GM18907 (cell line): ENCODE measurements at regions not wholly inside any gene's neighbourhood (a gene's known extent, or its start where the extent isn't known, plus 50 kb on each side); places are given as distances from the start of the nearest gene placed in this dataset.

Source experiments
- ATAC-seq: cut with Tn5 transposase; IDR thresholded peaks from one replicate; pipeline ENCODE4 v1.9.1; 2021; ENCODE audit warnings: mild to moderate bottlenecking, moderate library complexity; ENCODE audit not compliant: unreplicated experiment

DNA sequence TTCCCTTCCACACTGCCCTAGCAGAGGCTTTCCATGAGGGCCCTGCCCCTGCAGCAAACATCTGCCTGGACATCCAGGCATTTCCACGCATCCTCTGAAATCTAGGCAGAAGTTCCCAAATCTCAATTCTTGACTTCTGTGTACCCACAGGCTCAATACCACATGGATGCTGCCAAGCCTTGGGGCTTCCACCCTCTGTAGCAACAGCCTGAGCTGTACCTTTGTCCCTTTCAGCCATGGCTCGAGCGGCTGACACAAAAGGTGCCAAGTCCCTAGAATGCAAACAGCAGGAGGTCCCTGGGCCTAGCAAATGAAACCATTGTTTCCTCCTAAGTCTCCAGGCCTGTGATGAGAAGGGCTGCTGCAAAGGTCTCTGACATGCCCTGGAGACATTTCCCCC, 744.5 kb upstream of the LINC00305 start:
- no peak for ATAC-seq

DNA sequence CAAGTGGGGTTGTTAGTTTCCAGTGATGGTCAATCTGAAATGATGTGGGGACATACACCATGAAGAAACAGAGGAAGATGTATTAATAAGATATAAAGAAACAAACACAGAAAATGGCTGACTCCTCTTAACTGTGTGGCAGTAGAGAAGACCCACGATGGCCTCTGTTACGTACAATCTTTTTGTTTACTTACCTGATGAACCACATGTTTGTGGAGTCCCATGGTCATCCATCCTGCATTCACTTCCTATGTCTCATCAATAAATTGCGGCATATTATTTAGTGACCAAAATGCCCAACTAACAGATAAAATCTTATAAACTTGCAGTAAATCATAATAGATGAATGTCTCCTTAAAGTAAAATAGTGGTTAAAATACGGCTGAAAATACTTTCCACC, 740.1 kb upstream of the LINC00305 start:
- no peak for ATAC-seq

DNA sequence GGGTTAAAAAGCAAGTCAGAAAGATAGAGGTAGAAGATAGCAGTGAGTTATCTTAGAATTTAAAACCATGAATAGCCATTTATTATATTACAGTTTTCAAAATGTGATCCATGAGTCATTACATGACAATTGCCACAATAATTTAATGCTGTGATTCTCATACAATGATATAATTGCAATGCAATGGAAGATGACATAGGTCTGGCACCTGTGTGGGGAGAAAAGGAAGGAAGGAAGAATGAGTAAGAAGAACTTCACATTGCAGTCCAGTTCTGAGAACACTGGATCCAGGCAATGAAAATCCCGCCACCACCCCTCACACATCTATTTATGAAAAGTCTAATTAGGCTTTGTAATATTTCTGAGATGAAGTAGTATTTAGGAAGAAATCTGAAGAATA, 738.1 kb upstream of the LINC00305 start:
- no peak for ATAC-seq

DNA sequence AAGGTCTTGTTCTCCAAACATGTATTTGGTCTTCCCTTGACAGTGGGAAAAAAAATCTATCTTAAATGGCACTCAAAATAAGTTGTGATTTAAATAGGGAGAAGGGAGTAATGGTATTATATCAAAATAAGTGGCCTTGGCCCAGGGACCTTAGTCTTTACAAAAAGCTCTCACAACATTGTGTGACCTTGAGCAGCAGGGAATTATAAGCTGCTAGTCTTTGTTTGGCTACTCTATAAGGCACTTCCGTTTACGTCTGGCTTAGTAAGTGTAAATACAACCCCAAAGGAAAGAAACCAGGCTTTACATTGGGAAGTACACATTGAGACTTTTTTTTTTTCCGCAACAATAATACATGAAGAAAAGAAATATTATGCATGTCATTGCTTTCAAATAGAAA, 734.0 kb upstream of the LINC00305 start:
- ATAC-seq = no peak

GRCh38 chr18:64876833-64877232, 727.9 kb upstream of the LINC00305 start:
- no peak for ATAC-seq

DNA sequence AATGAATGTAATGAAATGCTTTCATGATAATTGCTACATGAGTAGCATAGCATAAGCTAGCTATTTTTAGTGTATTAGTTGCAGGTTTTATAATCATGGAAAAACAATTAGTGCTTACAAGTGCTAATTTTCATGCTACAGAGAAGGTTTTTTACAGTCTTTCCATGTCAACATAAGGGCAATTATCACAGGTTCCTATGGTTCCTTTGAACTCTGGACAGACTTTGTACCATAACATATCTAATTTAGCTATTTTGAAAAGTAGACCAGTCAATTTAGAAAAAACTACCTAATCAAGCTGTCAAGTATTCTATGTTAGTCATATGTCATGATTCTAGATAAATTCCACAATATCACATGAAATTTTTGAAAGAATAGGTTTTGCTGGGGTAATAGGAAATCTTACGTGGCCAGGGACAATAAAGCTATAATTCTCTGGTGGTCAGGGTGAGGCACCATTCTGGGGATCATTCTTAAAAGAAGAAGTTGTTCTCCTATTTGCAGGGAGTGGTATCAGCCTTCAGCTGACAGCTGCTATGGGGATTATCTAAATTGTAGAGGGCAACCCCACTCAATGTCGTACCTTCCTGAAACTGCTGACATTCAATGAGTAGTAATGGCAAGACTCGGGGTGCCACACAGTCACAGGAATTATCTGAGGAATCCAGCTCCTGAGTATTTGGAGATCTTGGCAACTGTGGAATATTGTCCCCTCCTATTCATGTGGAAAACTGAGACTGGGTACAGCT, 724.0 kb upstream of the LINC00305 start:
- ATAC-seq = no peak

DNA sequence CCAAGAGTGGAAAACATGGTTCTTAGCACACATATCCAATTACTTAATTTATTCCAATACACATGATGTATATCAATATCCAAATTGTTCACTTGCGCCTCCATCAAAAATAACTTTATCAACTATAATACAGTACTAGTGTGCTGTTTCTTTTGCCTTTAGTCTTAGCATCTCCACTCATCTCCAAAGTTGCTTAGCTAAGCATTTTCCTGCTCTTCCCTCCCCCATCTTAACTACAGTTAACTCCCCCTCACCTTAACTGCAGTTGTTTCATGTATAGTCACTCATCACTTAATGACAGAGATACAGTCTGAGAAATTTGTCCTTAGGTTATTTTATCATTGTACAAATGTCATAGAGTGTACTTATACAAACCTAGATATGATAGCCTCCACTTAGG, 705.2 kb upstream of the LINC00305 start:
- ATAC-seq = no peak

- no peak for ATAC-seq
Measured at GRCh38 chr18:64852281-64852680, 703.4 kb upstream of the LINC00305 start.

DNA sequence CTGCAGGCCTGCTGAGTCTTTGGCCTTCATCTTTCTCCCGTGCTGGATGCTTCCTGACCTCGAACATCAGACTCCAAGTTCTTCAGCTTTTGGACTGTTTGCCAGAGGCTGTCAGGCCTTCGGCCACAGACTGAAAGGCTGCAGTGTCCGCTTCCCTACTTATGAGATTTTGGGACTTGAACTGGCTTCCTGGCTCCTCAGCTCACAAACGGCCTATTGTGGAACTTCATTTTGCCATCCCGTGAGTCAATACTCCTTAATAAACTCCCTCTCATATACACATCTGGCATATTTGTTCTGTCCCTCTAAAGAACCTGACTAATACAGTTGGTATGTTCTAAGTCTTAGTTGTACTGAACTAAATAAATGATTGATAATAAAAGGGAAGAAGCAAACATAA, 702.8 kb upstream of the LINC00305 start:
- ATAC-seq = no peak

GRCh38 chr18:64850791-64851190, 701.9 kb upstream of the LINC00305 start:
- ATAC-seq = no peak

DNA sequence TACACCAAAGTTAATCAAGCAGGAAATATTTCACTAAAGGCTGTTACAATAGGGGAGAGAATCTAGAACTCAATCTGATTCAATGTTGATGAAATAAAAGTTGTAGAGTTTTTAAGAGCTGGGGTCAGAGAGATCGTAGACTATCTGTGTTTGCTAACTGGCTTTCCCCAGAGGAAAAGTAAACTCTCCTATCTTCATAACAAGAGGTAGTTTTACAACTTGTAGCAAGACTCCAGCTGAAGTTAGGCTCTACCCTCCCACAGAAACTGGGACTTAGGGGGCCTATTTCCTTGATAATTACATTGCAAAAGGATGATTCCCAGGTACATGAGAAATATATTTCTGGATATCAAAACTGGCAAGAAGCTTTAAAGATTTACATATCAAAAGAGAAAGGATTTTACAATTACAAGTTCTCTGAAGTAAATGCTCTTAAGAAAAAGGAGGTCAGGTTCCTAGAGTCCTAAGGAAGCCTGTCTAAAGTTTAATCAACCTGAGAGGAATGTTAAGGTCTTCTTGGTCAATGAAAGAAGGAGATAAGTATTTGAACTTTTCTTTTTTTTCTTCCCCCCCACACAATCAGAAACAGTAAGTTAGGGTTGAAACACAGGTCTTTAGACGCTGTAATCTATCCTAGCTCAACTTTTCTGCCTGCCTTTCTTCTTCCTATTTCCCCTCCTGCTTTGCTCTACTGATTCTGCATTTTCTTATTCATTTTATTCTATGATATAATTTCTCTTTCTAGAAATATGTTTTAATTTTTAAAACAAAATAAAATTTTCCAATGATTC, 692.2 kb upstream of the LINC00305 start:
- no peak for ATAC-seq

- ATAC-seq = no peak
Measured at GRCh38 chr18:64810354-64810753, 661.5 kb upstream of the LINC00305 start.

GRCh38 chr18:64809801-64810200, 660.9 kb upstream of the LINC00305 start:
- ATAC-seq = no peak

- ATAC-seq = no peak
Measured at GRCh38 chr18:64807560-64807959, 658.7 kb upstream of the LINC00305 start.

DNA sequence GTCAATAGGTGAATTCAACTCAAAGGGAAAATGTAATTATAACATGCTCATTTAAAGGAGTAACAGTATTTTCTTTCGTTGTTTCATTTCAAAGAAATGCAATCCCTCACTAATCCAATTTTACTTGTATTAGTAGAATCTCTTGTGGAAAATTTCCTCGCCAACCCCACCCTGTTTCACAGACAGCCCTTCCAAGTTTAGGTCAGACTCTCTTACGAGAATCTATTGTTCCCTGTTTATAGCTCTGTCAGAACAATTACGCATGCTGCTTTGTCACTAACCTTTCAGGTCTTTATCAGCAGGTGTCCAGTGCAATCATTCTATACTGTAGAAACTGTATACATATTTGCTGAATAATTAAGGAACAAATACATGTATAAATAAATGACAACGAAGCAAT, 657.8 kb upstream of the LINC00305 start:
- no peak for ATAC-seq

- ATAC-seq = no peak
Measured at GRCh38 chr18:64806232-64806631, 657.3 kb upstream of the LINC00305 start.

GRCh38 chr18:64803471-64803870, 654.6 kb upstream of the LINC00305 start:
- no peak for ATAC-seq

DNA sequence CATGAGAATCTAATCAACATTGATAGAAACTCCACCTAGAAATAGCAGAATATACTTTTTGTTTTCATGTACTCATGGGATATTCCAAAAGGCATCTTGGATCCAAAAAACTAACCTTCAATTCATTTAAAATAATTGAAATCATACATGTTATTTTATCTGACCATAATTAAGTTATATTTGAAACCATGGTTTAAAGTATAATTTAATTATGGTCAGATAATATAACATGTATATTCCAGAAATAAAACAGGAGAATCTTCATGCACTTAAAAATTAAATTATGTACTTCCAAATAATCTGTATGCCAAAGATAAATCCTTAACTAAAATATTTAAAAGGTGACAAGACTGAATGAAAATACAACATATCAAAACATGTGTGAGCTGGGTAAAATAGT, 651.3 kb upstream of the LINC00305 start:
- ATAC-seq = no peak

- no peak for ATAC-seq
Measured at GRCh38 chr18:64799376-64799775, 650.5 kb upstream of the LINC00305 start.

DNA sequence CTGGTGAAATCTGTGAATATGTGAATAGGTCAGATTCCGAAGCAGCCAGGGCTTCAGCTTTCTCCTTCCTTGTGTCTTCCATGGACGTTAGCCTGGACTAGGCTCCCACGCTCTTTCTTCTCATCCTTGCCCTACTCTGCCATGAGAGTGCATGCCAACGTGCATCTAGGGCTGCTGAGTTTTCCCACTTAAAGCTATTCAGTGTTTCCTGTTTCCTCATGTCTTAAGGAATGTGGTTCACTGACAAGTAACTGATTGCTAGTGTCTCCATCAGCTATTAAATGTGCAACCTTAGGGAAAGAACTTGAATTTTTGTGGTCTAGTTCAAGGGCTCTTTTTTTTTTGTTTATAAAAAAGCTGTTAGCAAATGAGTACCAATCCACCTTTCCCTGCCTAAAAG, 642.3 kb upstream of the LINC00305 start:
- ATAC-seq = no peak

- ATAC-seq = no peak
Measured at GRCh38 chr18:64785686-64786085, 636.8 kb upstream of the LINC00305 start.

- ATAC-seq = no peak
Measured at GRCh38 chr18:64777556-64777955, 628.7 kb upstream of the LINC00305 start.
